CD4-positive, alpha-beta T cell treated with Interleukin-15 for 1 hour (primary cell): ENCODE measurements at regions not wholly inside any gene's neighbourhood (a gene's known extent, or its start where the extent isn't known, plus 50 kb on each side); places are given as distances from the start of the nearest gene placed in this dataset.
"Not testable (repeated sequence)": the region's sequence is repeated elsewhere in the genome, so short reads cannot be mapped to it uniquely, and the experiment has no call there.

Experiments used
- DNase-seq: peaks from one replicate; pipeline ENCODE4 v3.0.0-alpha.2; 2020

- no peak for DNase-seq
Measured at GRCh38 chr5:130546211-130546610, 618.8 kb downstream of the HINT1 start.

- DNase-seq, result no peak
Measured at GRCh38 chr5:130545291-130545690, 619.8 kb downstream of the HINT1 start.

- DNase-seq, result no peak
Measured at GRCh38 chr5:130541617-130542221, 623.3 kb downstream of the HINT1 start.

GRCh38 chr5:130536691-130537090, 628.4 kb downstream of the HINT1 start:
- no peak for DNase-seq

DNA sequence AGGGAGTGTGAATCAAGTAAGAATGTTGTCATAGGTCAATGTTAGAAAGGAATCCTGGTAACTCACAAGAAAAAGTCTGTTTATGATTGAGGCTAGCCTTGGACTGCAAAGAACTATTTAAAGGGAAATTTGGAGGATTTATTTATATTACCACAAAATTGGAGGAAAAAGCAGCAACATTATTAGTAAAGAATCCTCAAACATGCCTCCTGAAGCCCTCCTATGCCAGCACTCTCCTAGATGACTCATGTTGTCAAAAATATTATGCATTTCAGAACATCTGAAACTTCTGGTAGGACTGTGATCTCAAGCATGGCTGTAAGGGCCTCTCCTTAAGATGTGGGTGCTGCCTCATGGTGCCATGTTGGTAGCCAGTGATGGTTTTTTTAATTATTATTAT, 628.5 kb downstream of the CHSY3 start:
- DNase-seq, result no peak

- no peak for DNase-seq
Measured at GRCh38 chr5:130529511-130530485, 625.5 kb downstream of the CHSY3 start.

GRCh38 chr5:130529111-130529510, 624.8 kb downstream of the CHSY3 start:
- no peak for DNase-seq

GRCh38 chr5:130528474-130528873, 624.2 kb downstream of the CHSY3 start:
- DNase-seq, result no peak

DNA sequence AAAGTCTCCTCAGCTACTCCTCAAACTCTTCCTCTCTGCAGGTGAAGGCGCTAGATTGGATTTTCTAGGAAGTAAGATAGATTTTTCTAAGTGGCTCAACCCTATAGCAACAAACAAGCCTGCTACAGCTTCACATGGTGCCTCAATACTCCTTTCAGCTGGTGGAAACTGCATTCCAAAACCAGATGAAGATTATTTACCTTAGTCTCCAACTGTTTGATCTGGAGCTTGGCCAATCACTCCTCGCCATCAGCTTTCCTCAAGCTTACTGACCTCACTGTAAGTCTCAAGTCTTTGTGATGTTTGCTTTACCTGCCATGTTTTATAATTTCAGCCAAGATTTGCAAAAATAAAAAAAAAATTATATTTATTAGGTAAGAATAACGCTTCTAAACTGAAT, 622.4 kb downstream of the CHSY3 start:
- no peak for DNase-seq

DNA sequence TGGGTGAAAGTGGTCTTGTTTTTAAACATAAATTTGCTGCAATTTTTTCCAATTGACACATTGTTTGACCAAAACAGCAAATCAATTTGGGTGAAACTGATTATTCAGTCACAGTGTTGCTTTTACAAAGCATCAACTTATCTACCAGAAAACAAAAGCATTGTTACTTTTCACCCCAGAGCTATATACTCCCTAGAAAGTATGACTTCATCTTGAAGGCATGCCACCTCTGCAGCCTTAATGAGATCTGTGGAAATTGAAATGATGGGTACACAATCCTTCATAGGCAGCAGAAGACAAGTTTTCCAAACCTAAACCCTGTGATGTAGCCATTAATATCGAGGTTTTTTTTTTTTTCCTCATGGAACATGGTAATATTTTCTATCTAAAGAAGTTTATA, 615.9 kb downstream of the CHSY3 start:
- no peak for DNase-seq

- DNase-seq, result no peak
Measured at GRCh38 chr5:130514984-130515690, 610.9 kb downstream of the CHSY3 start.

DNA sequence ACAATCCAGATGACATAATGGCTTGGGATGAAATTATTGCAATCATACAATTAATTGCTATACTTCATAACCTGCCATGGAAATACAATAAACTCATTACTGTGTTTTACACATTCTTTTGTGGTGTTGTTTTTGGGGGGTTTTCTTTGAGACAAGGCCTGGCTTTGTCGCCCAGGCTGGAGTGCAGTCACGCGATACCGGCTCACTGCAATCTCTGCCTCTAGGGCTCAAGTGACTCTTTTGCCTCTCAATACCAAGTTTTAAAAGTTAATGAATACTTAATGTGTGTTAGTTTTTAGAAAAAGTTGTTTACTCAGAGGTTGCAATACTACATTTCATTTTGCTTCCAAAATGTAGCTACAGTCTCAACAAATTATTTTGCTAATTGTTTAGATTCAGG, 598.4 kb downstream of the CHSY3 start:
- DNase-seq, result no peak

- DNase-seq, result no peak
Measured at GRCh38 chr5:130501151-130501865, 597.0 kb downstream of the CHSY3 start.

DNA sequence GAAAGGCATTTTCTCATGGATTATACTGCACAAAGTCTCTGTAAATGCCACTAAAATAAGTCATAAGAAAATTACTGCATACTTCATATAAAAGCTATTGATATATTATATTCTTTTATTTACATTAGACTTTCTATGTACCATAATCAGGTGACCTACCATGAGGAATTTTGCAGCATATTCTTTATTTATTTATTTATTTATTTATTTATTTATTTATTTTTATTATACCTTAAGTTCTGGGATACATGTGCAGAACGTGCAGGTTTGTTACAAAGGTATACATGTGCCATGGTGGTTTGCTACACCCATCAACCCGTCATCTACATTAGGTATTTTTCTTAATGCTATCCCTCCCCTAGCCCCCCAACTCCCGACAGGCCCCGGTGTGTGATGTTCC, 596.2 kb downstream of the CHSY3 start:
- not testable (repeated sequence) for DNase-seq

- no peak for DNase-seq
Measured at GRCh38 chr5:130496215-130496614, 592.0 kb downstream of the CHSY3 start.

DNA sequence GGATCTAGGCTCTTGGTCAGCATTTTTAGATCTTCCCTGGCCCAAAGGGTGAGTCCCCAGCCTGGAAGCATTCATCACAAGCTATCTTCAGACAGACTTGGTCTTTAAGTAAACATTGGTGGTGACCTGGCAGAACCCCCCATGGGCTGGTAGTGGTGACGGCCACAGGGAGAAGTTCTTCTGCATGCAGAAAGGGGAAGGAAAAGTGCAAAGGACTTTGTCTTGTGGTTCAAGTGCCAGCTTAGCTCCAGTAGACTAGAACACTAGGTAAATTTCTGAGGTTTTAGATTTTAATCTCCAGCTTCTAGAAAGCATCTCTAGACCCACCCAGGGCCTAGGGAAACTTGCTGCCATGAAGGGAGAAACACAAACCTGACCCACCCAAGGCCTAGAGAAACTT, 584.0 kb downstream of the CHSY3 start:
- DNase-seq, result no peak

- DNase-seq, result no peak
Measured at GRCh38 chr5:130479045-130479804, 575.0 kb downstream of the CHSY3 start.

- no peak for DNase-seq
Measured at GRCh38 chr5:130476325-130476724, 572.1 kb downstream of the CHSY3 start.

DNA sequence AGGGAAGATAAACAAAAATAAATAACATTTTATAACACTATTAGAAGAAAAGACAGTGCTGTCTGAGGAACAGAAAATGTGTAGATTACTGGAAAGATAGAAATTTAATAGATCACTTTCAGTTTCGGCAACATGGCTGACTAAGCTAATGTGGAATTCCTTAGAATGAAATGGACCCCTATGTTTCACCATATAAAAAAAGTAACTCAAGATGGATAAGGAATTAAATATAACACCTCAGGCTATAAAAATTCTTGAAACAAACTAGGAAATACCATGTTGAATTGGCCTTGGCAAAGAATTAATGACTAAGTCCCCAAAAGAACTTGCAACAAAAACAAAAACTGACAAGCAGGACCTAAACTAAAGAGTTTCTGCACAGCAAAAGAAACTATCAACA, 558.3 kb downstream of the CHSY3 start:
- DNase-seq, result no peak

DNA sequence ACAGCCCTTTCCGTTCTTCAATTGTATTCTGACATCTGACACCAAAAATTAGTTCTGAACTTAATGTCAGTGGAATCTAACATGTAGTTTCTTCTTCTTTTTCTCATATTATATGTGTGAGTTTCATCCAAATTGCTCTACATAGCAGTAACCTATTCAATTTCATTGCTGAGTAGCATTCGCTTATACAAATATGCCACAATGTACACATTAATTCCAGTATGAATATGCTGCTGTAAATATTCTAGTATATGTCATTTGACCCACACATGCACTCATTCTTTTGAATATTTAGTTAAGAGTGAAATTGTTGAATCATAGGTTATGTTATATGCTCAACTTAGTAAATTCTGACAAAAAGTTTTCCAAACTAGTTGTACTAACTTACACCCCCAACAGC, 550.9 kb downstream of the CHSY3 start:
- DNase-seq, result no peak

DNA sequence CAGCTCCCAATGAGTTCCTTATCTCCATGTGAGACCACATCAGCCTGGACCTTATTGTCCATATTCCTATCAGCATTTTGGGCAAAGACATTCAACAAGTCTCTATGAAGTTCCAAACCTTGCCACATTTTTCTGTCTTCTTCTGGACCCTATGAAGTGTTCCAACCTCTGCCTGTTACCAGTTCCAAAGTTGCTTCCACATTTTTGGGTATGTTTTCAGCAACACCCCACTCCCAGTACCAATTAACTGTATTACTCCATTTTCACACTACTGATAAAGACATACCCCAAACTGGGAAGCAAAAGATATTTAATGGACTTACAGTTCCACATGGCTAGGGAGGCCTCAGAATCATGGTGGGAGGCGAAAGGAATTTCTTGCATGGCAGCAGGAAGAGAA, 548.5 kb downstream of the CHSY3 start:
- DNase-seq, result no peak

DNA sequence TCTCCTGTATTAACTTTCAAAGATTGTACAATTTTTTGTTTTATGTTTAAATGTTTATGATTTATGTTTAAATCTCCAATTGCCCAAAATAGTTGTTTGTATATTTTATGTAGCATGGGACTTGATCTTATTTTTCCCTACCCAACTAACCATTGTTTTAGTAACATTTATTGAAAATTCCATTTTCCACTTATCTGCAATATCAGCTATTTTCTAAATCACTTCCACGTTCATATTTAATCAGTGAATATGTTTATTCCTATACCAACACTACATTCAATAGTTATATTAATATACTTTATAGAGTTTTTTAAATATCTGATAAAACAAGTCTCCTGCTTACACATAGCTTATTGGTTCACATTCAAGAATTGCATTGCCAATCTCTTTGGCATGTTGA, 532.2 kb downstream of the CHSY3 start:
- no peak for DNase-seq
